SU-DHL-6 (cell line): ENCODE measurements at regions not wholly inside any gene's neighbourhood (a gene's known extent, or its start where the extent isn't known, plus 50 kb on each side); places are given as distances from the start of the nearest gene placed in this dataset.

Experiments
- H2AFZ ChIP-seq: fragments of 200-600 bp; sonication (generic); 2 replicates; pipeline ENCODE4 v1.6.1; 2014; ENCODE audit warnings: low read depth, mild to moderate bottlenecking, moderate library complexity, mixed read lengths, antibody characterized with exemption, low read length; ENCODE audit not compliant: severe bottlenecking
- H3F3A ChIP-seq: fragments of 200-600 bp; shearing (Covaris generic); 2 replicates; pipeline ENCODE4 v1.6.0; 2016; ENCODE audit warnings: antibody characterized with exemption, mild to moderate bottlenecking; ENCODE audit not compliant: insufficient read depth
- H3K27ac ChIP-seq: fragments of 200-600 bp; sonication (generic); 2 replicates; pipeline ENCODE4 v1.5.1; 2016; ENCODE audit warnings: low read depth, mild to moderate bottlenecking, low read length, moderate library complexity, mixed read lengths
- H3K27me3 ChIP-seq: fragments of 200-600 bp; sonication (generic), shearing (Covaris generic); 2 replicates; pipeline ENCODE4 v1.6.0; 2014; ENCODE audit warnings: mild to moderate bottlenecking, low read length
- H3K36me3 ChIP-seq: fragments of 200-600 bp; sonication (generic); 2 replicates; pipeline ENCODE4 v1.6.1; 2014; ENCODE audit warnings: mild to moderate bottlenecking, low read length, mixed read lengths
- H3K4me2 ChIP-seq: fragments of 300-600, 200-600 bp; shearing (Covaris generic), sonication (generic); 2 replicates; pipeline ENCODE4 v1.6.0; 2014; ENCODE audit warnings: low read length, low read depth, mild to moderate bottlenecking; ENCODE audit not compliant: poor library complexity, severe bottlenecking
- H3K4me3 ChIP-seq: fragments of 200-600 bp; sonication (generic); 2 replicates; pipeline ENCODE4 v1.5.1; 2014; ENCODE audit warnings: antibody characterized with exemption, low read length, mild to moderate bottlenecking, mixed read lengths; ENCODE audit not compliant: insufficient read depth, poor library complexity, severe bottlenecking
- H3K79me2 ChIP-seq: fragments of 200-600 bp; sonication (generic); 2 replicates; pipeline ENCODE4 v1.6.1; 2014; ENCODE audit warnings: mild to moderate bottlenecking, low read length, moderate library complexity; ENCODE audit not compliant: insufficient read depth
- H3K9ac ChIP-seq: fragments of 200-600 bp; sonication (generic); 2 replicates; pipeline ENCODE4 v1.7.0; 2014; ENCODE audit warnings: mild to moderate bottlenecking, low read length
- H3K9me2 ChIP-seq: fragments of 200-600 bp; sonication (generic); replicated peaks from 2 replicates; pipeline ENCODE4 v1.6.1; 2014; ENCODE audit warnings: low read length; ENCODE audit not compliant: insufficient read depth
- H3K9me3 ChIP-seq: fragments of 200-600 bp; sonication (generic); 2 replicates; pipeline ENCODE4 v1.6.1; 2014; ENCODE audit warnings: low read length, mixed read lengths; ENCODE audit not compliant: insufficient read depth
- H4K20me1 ChIP-seq: fragments of 200-600 bp; sonication (generic); 2 replicates; pipeline ENCODE4 v1.6.1; 2014; ENCODE audit warnings: low read depth, mild to moderate bottlenecking, antibody characterized with exemption, low read length, moderate library complexity, mixed read lengths
- EZH2phosphoT487 ChIP-seq: fragments of 200-600 bp; sonication (generic), shearing (Covaris generic); conservative IDR thresholded peaks from 2 replicates; pipeline ENCODE4 v1.6.1; 2018; ENCODE audit warnings: mild to moderate bottlenecking, antibody characterized with exemption, low read length, moderate library complexity, mixed read lengths
- TF ChIP-seq, protein P1 (sequence below): fragments of 200-600 bp; sonication (generic); IDR thresholded peaks from one replicate; pipeline ENCODE4 v1.5.1; 2017; ENCODE audit warnings: antibody characterized with exemption, mild to moderate bottlenecking, low read length, moderate library complexity; ENCODE audit not compliant: insufficient read depth, poor library complexity, severe bottlenecking

DNA sequence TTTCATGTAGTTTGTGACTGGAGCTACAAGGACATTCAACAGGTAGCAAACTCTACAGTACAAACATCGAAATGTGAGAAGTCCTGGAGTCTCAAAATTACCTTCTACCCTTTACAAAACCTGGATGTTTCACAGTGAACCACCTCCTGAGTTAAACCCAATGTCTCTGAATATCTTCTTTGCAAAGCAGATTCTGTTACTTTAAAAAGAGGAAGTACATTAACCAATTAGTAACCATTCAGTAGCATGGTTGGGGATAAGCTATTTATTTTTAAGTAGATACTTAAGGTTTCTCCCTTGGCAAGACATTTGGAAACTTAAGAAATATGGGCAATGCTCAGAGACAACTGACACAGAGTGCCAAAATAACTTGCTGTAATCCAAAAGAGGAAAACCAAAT is 371.9 kb upstream of the NWD2 start:
- no peaks in the 10 kb centered on the region for H3K9me2 ChIP-seq
- no peaks in the 10 kb centered on the region for H3K9me3 ChIP-seq
- no peak for TF ChIP-seq EZH2phosphoT487
- TF ChIP-seq, protein P1, sequence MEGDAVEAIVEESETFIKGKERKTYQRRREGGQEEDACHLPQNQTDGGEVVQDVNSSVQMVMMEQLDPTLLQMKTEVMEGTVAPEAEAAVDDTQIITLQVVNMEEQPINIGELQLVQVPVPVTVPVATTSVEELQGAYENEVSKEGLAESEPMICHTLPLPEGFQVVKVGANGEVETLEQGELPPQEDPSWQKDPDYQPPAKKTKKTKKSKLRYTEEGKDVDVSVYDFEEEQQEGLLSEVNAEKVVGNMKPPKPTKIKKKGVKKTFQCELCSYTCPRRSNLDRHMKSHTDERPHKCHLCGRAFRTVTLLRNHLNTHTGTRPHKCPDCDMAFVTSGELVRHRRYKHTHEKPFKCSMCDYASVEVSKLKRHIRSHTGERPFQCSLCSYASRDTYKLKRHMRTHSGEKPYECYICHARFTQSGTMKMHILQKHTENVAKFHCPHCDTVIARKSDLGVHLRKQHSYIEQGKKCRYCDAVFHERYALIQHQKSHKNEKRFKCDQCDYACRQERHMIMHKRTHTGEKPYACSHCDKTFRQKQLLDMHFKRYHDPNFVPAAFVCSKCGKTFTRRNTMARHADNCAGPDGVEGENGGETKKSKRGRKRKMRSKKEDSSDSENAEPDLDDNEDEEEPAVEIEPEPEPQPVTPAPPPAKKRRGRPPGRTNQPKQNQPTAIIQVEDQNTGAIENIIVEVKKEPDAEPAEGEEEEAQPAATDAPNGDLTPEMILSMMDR = no peak
- no peak overlapping the region for H3K4me2 ChIP-seq
- H3F3A ChIP-seq = no peaks in the 10 kb centered on the region
- no peaks in the 10 kb centered on the region for H4K20me1 ChIP-seq
- H3K9ac ChIP-seq = no peak overlapping the region
- no peaks in the 10 kb centered on the region for H3K27me3 ChIP-seq
- no peak overlapping the region for H2AFZ ChIP-seq
- H3K79me2 ChIP-seq = no peaks in the 10 kb centered on the region
- H3K4me3 ChIP-seq = no peak overlapping the region
- H3K36me3 ChIP-seq = no peaks in the 10 kb centered on the region
- H3K27ac ChIP-seq = no peak overlapping the region

DNA sequence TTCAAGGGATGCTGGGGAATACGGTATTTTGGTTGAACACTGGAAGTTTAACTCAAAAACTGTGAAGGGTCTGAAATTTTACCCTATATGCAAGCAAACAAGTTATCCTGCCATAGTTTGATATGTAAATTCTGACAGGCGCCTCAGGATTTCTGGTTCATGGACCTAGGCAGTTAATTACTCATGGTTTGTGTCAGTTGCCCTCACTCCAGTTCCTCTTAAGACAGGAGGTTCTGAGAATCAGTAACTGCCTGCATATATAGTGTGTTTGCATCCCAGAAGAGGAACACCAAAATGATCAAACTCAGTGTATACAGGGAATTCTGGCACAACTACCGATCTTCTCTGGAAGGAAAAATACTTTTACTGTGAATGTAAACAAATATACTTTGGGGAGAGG is 360.4 kb upstream of the NWD2 start:
- TF ChIP-seq EZH2phosphoT487 = no peak
- TF ChIP-seq, protein P1 = no peak
- no peaks in the 10 kb centered on the region for H3K9me2 ChIP-seq
- no peak overlapping the region for H3K4me2 ChIP-seq
- H3K79me2 ChIP-seq = no peaks in the 10 kb centered on the region
- H3K9ac ChIP-seq = no peak overlapping the region
- no peak overlapping the region for H3K4me3 ChIP-seq
- H3F3A ChIP-seq = no peaks in the 10 kb centered on the region
- no peaks in the 10 kb centered on the region for H4K20me1 ChIP-seq
- H3K27ac ChIP-seq = no peak overlapping the region
- no peaks in the 10 kb centered on the region for H3K9me3 ChIP-seq
- H3K27me3 ChIP-seq = no peaks in the 10 kb centered on the region
- H2AFZ ChIP-seq = no peak overlapping the region
- H3K36me3 ChIP-seq = no peaks in the 10 kb centered on the region

DNA sequence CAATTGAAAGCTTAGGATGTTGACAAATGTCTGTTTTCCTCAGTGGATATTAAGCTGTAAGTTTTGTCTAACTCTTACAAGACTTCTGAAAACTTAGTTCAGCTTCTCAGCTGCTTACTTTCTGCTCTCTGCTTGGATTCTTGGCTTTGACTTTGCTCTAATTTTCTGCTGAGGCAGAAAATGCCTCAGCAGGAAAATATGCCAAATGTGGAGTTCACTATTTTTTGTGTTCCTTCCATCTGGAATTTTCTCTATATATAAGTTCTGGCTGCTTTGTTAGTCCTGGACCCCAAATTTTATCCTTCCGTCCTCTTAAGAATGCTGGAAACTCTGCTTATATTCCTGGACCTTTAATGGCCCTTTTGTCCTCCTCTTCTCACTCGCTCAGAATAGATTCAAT is 352.6 kb upstream of the NWD2 start:
- H3K27ac ChIP-seq = no peak overlapping the region
- H4K20me1 ChIP-seq = no peaks in the 10 kb centered on the region
- H3K9ac ChIP-seq = no peak overlapping the region
- no peak overlapping the region for H3K4me3 ChIP-seq
- TF ChIP-seq EZH2phosphoT487 = no peak
- TF ChIP-seq, protein P1 = no peak
- H3K9me3 ChIP-seq = no peaks in the 10 kb centered on the region
- no peak overlapping the region for H2AFZ ChIP-seq
- H3K27me3 ChIP-seq = no peaks in the 10 kb centered on the region
- no peaks in the 10 kb centered on the region for H3F3A ChIP-seq
- no peaks in the 10 kb centered on the region for H3K79me2 ChIP-seq
- no peak overlapping the region for H3K4me2 ChIP-seq
- no peaks in the 10 kb centered on the region for H3K36me3 ChIP-seq
- no peaks in the 10 kb centered on the region for H3K9me2 ChIP-seq
